ENCODE measurements at regions not wholly inside any gene's neighbourhood (a gene's known extent, or its start where the extent isn't known, plus 50 kb on each side); places are given as distances from the start of the nearest gene placed in this dataset.
"Not testable (repeated sequence)": the region's sequence is repeated elsewhere in the genome, so short reads cannot be mapped to it uniquely, and the experiment has no call there.

DNA sequence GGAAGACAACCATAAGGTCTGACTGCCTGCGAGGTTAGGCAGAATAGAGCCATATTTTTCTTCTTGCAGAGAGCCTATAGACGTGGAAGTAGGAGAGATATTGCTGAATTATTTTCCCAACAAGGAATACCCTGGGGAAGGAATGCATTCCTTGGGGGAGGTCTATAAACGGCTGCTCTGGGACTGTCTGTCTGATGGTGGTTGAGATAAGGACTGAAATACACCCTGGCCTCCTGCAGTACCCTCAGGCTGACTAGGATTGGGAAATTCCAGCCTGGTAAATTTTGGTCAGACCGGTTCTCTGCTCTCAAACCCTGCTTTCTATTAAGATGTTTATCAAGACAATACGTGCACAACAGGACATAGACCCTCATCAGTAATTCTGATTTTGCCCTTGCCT lies 617.5 kb upstream of the GRIN3A start:
- no peak for DNase-seq

DNA sequence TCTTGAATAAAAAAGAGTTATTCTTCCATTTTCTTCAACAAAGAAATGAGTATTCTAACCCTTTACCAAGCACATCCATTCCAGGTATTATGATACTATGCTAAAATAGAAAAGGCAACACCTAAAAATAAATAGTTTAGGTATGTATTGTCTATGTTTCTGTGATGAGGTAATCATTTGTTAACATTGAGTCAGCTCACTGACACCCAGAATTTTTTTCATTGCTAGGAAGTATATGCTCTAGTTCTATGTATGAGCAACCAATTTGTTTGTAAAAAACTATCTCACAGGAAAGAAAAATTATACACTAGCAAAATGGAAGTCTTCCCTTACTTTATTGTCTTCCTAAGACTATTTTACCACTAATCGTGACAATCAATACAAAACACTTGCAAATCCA lies 615.6 kb upstream of the GRIN3A start:
- no peak for DNase-seq

DNA sequence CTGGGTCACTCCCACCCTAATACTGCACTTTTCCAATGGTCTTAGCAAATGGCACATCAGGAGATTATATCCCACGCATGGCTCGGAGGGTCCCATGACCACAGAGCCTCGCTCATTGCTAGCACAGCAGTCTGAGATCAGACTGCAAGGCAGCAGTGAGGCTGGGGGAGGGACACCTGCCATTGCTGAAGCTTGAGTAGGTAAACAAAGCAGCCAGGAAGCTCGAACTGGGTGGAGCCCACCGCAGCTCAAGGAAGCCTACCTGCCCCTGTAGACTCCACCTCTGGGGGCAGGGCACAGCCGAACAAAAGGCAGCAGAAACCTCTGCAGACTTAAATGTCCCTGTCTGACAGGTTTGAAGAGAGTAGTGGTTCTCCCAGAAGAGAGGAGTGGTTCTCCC lies 599.0 kb upstream of the GRIN3A start:
- DNase-seq: not testable (repeated sequence)

DNA sequence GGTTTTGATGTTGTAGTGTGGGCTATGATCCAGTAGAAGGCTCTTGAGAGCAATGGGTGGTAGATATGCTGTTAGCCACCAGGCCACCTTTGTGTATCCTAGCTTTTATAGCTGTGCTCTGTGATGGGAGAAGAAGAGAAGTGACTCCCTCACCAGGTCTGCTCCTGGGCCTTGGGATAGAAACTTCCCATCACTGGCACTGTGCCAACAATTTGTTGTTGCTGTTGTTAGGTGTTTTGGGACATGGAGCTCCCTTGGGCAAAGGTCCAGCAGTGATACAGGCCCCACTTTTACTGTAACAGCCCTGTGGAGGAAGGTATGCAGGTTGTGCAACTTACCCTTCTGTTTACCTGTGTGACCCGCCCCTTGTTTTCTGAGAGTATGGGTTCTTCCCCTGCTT lies 570.9 kb upstream of the GRIN3A start:
- no peak for DNase-seq

DNA sequence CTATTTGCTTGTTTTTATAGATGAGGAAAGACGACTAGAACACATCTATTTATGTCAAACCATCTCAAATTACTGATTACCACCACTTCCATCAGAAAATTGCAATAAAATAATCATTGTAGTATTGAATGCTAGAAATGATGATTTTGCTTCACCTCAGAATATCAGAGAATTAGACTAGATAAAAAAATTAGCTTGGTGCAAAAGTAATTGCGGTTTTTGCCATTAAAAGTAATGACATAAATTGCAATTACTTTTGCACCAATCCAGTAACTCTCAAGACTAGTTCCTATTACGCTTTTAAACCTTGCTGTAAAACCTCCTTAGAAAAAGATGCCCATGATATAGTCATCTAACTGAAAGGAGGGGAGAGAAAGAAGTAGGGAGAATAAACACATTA lies 556.7 kb upstream of the GRIN3A start:
- no peak for DNase-seq

DNA sequence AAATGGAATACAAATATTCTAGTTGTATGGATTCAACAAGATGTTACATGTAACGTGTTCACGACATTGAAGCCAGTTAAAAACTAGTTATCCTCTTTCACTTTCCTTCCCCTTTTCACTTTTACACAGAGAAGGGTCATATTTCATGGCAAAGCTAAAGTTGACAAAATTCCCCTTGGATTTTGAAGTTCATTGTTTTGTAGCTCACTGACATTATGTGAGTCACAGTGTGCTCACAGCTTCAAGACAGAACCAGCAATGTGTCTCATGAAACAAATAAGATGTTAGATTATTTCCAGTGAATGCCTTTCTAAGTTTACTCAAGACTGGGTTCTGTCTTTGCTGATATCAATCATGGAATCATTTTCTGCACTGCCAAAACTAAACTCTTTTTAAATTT lies 535.5 kb upstream of the GRIN3A start:
- no peak for DNase-seq

DNA sequence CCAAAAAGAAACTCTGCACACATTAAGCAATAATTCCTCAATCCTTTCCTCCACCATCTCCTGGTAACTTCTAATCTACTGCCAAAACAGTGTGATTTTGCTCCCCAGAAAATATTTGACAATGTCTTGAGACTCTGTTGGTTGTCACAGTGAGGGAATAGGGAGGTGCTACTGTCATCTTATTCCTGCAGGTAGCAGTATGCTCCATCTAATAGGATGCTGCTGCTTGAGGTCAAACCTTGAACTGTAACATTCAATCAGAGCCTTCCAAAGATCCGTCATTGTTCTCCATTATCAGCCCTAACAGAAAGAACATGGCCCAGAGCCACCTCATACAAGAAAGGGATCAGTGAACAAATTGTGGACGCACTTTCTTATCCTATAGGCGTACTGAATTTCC lies 514.7 kb upstream of the GRIN3A start:
- DNase-seq: no peak

DNA sequence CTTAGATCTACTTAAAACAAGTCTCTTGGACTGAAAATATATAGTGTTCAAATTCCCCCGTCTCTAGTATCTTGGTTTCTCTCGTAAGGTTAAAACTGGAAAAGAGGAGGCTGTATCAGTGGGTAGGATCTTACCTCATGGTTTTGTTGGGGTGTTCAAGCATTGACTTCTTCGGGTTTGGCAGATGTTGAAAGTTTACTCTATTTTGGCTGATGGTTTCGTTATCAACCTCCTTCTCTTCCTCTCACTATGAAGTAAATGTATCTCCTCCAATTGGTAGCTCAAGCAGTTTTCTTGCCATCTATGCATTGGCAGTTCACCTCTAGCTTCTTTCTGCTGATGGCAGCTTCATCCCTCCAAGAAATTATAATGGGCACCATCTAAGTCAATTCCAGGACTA lies 506.5 kb upstream of the GRIN3A start:
- DNase-seq: no peak

DNA sequence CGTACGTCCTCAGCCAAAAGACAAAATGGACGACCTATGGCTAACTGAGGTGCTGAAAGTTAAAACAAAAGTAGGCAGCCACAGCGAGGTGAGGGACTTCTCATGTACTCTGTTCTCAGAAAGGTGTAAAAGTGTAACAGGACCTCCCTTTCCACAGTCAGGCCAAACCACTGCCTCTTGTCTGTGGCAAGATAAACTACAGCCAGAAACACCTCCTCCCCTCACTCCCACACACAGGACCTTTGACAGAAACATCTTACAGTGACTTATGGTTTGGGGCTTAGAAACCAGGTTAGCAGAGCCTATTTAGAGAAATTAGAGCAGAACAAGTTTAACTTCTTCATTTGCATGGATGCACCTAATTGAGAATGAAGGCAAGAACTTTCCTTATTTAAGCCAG lies 499.1 kb upstream of the GRIN3A start:
- DNase-seq: no peak

DNA sequence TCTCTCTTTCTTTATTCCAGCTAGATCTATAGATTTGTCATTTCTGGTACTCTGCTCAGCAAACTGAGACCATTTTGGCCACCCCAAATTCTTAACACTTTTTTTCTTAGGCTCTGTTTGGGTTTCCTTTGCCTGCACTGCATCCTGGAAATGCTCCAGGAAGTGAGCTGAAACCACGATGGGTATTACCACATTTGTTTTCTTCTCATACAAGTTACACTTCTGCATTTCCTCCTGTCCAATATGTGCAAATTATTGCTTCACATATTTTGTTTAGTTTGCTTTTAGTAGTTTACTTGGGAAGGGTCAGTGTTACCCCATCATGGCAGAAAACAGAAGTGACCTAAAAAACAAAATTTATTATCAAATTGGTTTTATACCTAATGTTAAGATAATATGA lies 498.6 kb upstream of the GRIN3A start:
- DNase-seq: no peak

DNA sequence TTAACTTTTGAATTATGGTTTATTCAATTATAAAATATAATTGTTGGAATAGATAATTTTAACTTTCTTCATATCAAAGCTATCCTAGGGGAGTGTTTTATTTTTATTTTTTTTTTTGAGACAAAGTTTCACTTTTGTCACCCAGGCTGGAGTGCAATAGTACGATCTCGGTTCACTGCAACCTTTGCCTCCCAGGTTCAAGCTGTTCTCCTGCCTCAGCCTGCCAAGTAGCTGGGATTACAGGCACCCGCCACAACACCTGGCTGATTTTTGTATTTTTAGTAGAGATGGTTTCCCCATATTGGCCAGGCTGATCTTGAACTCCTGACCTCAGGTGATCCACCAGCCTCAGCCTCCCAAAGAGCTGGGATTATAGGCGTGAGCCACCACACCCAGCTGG lies 489.0 kb upstream of the GRIN3A start:
- not testable (repeated sequence) for DNase-seq

DNA sequence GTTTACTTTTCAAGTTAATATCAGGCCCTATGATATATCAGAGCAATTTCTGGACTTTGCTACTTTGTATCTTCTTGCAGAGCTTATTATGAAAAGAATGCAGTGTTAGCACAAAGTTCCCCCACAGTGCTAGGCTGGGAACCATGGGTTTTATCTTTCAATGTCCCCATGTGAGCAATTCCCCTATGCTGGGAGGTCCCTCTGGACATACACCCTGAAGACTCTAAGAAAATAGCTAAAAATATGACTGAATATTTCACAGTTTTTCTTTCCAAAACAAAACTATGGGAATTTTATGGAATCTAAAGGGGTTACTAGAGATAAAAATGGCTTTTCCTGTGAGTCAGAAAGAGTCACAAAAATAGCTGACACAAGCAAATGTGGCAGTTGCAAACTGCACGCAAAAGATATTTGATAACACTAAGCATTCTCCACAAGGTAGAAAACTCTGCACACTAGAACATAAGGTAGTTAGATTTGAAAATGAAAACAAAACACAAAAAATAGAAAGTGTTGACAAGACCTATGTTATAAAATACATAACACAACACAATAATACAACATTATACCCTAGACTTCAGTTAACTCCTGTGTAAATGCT lies 487.5 kb upstream of the GRIN3A start:
- DNase-seq: no peak

DNA sequence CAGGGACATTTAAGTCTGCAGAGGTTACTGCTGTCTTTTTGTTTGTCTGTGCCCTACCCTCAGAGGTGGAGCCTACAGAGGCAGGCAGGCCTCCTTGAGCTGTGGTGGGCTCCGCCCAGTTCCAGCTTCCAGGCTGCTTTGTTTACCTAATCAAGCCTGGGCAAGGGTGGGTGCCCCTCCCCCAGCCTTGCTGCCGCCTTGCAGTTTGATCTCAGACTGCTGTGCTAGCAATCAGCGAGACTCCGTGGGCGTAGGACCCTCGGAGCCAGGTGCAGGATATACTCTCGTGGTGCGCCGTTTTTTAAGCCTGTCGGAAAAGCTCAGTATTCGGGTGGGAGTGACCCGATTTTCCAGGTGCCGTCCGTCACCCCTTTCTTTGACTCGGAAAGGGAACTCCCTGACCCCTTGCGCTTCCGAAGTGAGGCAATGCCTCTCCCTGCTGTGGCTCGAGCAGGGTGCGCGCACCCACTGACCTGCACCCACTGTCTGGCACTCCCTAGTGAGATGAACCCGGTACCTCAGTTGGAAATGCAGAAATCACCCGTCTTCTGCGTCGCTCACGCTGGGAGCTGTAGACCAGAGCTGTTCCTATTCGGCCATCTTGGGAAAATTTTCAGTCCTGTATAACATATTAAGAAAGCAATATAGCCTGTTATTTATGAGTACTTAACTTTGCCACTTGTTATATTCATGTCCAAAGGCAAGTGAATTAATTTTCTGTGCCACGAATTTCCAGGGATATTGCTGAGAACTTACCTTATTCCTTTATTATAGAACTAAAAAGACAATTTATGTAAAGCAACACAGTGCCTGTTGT lies 485.1 kb upstream of the GRIN3A start:
- not testable (repeated sequence) for DNase-seq

DNA sequence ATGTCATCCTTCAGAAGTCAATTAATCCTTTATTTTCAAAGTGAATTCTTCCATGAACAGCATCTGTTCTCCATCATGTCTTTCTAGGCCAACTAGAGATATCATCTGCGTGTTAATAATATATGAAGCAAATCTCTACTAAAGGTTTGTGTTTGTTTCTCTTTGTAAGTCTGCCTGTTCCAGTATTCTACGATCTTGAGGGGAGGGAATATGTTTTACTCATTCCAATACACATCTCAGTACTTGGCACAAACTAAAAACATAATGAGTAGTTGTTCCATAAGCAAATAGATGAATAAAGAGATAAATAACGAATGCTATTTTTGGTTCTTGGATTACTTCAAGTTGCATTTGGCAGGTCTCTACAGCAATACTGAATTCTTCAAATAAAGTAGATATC lies 470.7 kb upstream of the GRIN3A start:
- DNase-seq: no peak

DNA sequence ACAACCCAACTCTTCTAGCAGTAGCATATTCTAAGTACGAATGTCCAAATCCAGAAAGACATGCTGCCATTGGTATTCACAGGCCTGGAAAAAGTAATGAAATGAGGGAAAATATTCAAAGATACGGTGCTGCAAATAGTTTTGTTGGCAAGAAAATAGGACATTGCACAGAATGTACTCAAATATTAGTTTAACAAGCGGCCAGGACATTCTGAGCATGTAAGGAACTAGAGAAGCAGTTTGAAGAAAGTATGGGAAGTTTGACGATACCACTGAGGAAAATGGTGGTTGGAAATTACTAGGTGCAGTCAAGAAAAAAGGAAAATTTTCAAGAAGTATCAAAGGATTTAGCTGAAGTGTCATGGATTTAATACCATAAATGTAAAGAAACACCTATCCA lies 468.0 kb upstream of the GRIN3A start:
- DNase-seq: no peak

DNA sequence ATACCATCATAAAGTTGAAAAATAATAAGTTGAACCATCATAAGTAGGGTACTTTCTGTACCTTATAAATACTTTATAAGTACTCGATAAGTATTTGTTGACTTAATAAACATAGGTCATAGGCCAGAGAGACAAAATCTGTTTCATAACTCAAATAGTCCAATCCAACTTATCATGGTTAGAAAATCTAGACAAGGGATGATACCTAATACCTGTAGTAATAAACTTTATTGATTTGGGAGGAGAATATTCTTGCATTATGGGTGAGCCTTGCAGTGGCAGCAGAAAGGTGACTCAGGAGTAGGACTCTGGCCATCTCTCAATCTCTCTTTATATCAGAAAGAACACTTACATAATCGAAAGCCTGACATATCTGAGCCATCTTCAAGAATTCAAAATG lies 466.8 kb upstream of the GRIN3A start:
- DNase-seq: no peak

DNA sequence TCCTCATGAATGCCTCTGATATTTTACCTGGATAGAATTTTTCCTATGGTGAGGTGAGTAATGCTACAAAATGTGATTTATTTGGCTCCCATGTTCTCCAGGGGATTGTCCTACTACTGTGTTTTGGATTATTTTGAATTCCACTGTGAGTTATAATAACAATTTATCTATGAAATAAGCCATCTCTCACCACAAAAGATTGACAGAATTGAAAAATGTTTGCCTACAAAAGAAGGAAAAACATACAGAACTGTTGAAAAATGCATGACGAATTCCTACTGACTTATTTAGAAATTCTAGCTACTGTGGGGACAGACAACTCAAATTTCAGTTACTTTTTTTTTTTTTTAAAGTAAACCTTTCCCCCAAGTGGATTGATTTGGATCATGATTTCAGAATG lies 463.7 kb upstream of the GRIN3A start:
- DNase-seq: no peak

DNA sequence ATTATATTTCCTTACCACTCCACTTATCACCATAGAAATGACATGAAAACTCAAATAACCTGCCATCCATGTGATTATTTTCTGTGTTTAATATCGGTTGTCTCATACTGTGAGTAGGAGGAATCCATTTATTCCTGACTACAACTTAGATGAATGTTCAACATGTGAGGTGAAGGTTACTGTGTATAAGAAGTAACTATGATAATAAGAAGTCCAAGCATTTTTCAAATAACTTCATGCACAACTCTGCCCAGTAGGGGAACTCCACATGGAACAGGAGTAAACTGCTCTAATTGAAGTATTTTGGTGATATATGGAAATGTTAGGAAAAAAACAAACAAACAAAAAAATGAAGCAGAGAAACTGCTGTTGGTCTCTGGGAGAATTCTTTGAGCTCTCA lies 447.5 kb upstream of the GRIN3A start:
- DNase-seq: no peak

DNA sequence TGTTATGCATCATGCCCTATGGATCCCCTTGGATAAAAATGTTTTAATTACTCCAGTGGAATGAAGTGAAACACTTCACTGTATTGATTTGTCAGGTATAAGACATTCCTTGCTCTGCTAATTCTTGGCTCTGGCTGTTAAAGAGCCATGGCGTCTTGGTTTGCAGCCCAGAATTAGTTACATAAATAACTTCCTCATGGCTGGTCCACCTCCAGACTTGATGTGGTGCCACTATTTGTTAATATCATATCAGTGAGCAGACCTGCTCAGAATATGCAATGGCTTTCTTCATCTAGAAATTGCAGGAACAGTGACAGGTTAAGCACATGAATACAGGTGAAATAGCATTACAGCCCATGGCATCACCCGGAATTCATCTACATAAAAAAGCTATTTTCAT lies 446.9 kb upstream of the GRIN3A start:
- DNase-seq: no peak

DNA sequence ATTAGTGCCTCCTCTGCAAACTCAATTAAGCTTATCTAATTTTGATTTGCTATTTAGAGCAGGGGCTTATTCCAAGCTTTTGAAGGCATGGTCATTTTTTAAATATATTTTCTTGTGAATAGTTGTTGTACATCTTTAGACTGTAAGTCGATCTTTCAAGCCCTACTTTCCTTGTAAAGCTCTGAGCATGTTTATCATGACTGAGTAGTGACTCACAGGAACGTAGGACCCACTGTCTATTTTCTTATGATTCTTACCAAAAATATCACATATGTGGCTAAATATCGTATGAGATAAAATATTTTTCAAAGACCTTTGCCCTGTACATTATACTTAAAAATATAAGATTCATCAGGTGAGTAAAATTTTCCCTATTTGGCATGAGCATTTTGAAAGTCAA lies 440.4 kb upstream of the GRIN3A start:
- DNase-seq: no peak

DNA sequence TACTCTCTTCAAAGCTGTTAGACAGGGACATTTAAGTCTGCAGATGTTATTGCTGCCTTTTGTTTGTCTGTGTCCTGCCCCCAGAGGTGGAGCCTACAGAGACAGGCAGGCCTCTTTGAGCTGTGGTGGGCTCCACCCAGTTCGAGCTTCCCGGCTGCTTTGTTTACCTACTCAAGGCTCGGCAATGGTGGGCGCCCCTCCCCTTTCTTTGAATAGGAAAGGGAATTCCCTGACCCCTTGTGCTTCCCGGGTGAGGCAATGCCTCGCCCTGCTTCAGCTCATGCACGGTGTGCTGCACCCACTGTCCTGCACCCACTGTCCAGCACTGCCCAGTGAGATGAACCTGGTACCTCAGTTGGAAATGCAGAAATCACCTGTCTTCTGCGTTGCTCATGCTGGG lies 435.8 kb upstream of the GRIN3A start:
- DNase-seq: not testable (repeated sequence)

DNA sequence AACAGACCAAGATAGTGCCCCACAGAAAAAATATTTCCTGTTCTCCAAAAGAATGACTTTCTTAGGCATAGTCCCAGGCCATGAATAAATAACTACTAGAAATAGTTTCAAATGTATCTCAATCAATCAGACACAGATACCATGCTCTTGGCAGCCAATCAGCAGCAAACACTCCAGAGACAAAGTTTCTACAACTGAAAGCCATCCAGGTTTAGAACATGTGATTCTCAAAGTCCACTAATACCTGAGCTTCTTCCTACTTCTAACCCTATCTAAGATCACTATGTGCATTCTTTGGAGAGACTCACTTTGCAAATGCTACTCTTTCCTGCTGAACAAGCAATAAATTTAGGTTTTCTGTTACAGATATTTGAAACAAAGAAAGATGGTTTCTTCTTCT lies 425.8 kb upstream of the GRIN3A start:
- DNase-seq: no peak

DNA sequence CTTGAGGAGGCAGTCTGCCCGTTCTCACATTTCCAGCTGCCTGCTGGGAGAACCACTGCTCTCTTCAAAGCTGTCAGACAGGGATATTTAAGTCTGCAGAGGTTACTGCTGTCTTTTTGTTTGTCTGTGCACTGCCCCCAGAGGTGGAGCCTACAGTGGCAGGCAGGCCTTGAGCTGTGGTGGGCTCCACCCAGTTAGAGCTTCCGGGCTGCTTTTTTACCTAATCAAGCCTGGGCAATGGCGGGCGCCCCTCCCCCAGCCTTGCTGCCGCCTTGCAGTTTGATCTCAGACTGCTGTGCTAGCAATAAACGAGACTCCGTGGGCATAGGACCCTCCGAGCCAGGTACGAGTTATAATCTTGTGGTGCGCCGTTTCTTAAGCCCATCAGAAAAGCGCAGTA lies 414.6 kb upstream of the GRIN3A start:
- not testable (repeated sequence) for DNase-seq

DNA sequence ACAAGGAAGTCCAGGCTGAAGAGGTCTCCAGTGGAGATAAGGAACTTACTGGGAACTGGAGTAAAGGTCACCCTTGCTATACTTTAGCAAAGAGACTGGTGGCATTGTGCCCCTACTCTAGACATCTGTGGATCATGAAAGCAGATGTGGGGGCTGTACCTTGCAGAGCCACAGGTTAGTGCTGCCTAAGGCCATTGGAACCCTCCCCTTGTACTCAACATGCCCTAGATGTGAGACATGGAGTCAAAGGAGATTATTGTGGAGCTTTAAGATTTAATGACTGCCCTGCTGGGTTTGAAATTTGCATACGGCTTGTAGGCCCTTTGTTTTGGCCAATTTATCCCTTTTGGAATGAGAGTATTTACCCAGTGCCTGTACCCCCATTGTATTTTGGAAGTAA lies 397.3 kb upstream of the GRIN3A start:
- DNase-seq: no peak
